NCI-H524 (cell line): ENCODE measurements at regions not wholly inside any gene's neighbourhood (a gene's known extent, or its start where the extent isn't known, plus 50 kb on each side); places are given as distances from the start of the nearest gene placed in this dataset.
"Not testable (repeated sequence)": the region's sequence is repeated elsewhere in the genome, so short reads cannot be mapped to it uniquely, and the experiment has no call there.

Experiments
- DNase-seq, 2 experiments: peaks; one replicate each; lab custom pipeline; 2025; lab: John Stamatoyannopoulos, UW

DNA sequence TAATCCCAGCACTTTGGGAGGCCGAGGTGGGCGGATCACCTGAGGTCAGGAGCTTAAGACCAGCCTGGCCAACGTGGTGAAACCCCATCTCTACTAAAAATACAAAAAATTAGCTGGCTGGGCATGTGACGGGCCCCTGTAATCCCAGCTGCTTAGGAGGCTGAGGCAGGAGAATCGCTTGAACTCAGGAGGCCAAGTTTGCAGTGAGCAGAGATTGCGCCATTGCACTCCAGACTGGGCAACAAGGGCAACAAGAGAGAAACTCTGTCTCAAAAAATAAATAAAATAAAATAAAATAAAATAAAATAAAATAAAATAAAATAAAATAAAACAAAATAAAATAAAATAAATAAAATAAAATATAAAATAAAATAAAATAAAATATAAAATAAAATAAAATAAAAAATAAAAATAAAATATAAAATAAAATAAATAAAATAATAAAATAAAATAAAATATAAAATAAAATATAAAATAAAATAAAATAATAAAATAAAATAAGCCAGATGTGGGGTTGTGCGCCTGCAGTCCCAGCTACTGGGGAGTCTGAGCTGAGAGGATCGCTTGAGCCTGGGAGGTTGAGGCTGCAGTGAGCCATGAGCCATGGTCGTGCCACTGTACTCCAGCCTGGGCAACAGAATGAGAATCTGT lies 49.8 kb upstream of the ITGB1 start:
- DNase-seq, result not testable (repeated sequence)
